ENCODE measurements at regions not wholly inside any gene's neighbourhood (a gene's known extent, or its start where the extent isn't known, plus 50 kb on each side); places are given as distances from the start of the nearest gene placed in this dataset.

DNA sequence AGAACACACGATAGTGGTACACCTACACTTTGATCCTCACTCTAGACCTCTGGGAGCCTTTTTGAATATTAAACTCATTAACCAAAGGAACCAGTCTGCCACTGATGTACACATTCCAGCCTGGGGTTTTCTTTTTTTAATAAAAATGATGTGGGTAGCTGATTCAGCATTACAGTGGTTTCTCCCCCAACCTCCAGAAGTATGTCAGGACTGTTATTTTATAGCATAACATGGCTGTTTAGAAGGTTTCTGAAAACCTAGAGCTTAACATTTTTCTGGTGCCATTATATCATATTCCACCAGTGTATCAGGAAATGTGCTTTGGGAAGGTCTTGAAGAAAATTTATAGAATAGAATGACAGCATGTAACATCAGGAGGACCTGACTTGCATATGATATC, 540.9 kb upstream of the WWC1 start:
- DNase-seq, result no peak

DNA sequence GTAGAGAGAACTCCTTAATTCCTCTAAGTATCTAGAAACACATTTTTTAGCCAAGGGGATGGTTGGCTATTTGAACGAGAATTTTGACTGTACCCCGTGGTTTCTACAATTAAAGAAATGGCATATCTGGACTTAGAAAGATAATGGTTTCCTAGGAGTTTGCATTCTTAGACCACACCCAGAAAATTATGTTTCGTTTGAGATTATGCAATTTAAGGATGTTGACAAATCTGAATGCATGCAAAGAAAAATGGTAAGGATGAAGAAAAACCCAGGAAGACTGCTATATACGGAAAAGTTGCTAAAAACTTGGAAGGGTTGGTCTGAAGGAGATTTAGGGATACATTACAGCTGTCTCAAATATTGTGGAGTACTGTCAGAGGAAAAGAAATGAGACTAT, 538.5 kb upstream of the WWC1 start:
- DNase-seq, result no peak

DNA sequence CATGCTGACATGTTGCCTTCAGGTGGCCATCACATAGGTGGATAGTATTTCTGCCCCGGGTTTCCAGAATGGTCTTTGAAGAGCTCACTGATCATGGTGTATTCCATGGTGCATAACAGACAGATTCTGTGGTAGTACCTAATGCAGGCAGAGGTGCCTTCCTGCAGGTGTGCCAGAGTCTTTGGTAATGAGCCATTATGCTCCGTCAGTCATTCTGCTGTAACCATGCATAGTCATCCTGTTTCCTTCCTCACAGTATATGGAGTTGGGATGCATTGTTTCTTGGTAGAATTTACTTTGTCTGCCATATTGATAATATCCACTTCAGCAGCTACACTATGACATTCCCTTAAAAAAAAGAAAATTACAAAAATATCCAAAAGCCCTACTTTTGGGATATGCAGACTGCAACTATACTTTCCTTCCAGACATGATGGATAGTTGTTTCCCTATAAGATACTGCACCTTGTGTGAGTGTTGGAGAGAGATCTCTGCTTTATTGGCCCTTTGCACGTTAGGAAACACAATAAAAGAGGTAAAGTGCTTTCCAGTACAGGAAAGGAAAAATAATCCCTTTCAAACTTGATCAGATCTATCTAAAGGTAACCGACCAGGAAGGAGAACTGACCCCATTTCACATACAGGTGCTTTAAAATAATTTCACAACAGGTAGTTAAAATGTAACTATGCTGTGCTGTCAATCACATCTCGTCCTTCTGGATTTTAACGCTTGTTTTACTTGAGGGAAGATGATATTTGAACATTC, 537.5 kb upstream of the WWC1 start:
- DNase-seq, result no peak

DNA sequence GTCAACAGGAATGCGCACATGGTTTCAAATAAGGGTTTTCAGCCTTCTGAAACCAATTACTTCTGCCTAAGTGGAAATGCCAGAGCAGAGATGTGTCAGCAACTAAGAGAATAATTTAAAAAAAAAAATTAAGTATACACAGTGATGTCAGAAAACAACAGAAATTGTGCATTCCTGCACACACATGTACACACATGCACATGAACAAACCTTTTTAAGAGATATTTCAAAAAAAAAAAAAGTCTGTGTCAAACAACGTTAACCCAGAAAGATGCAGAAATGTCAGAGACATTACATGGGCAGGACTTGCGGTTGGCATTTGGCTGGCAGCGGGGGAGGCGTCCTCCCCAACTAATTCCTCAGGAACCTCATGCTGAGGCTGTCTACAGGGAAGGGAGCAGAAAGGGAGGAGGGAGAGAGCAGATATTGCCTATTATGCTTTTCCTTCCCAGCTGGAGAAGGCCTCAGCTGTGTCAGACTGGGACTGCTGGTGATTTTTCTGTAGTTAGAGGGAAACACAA, 536.9 kb upstream of the WWC1 start:
- DNase-seq, result no peak

DNA sequence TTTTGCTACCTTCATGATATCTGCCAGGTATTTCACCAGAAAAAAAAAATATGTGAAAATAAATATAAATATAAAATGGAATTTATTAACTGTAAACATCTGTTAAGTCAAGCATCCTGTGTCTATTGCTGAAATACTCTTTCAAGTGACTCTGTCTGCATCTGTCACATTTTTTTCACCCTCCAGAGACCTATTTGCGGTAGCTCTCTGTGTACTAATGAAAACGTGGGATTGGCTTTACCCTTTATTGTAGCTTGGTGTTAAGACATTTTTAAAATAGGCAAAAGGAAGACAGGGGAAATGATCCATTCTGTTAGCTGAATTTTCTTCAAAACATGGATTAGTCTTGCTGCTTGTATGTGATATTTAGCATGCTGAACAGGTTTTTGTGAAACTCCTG, 536.0 kb upstream of the WWC1 start:
- DNase-seq, result no peak

DNA sequence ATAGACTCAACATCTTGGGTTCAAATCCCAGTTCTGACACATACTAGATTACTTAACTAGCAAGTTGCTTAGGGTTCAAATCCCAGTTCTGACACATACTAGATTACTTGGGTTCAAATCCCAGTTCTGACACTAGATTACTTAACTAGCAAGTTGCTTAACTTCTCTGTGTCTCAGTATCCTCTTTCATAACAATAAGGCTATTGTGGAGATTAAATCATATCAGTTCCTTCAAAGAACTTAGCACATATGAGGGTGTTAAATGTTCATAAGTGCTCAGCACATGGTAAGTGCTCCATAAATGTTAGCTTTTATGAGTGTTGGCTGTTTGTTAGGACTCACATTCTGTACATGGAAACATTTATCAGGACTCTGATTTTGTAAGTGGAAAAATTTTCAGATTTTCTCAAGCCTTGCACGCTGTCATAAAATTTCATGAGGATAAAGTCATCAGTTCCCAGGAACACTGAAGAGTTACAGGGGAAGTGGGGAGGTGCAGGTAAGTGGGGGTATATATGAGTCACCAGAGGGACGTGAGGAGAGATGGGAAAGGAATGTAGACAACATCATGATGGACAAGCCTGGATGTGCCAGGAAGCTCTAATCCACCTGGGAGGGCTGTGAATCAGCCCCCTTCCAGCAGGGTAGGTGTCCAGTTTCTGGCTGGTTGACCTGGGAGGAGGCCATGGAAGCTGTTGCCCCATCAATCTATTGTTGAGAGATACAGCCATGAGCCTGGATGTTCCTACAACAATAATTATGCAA, 532.2 kb upstream of the WWC1 start:
- DNase-seq, result no peak

DNA sequence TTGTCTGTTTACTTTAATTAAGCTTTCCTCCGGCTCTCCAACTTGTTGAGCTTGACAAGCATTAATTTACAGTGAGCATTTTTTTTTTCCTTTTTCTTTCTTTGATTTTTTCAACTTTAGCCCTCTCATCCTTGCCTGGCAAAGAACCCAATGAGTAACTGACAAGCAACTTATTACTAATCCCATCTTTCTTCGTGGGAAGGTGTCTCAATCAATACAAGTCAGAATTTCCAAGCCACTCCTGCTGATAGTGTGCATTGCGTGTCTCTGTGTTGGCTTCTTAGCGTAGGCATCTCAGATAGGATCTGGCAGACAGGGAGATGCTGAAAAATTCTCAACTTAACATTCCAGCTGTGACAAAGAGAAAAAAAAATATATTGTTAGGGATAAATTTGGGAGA, 527.7 kb upstream of the WWC1 start:
- no peak for DNase-seq

DNA sequence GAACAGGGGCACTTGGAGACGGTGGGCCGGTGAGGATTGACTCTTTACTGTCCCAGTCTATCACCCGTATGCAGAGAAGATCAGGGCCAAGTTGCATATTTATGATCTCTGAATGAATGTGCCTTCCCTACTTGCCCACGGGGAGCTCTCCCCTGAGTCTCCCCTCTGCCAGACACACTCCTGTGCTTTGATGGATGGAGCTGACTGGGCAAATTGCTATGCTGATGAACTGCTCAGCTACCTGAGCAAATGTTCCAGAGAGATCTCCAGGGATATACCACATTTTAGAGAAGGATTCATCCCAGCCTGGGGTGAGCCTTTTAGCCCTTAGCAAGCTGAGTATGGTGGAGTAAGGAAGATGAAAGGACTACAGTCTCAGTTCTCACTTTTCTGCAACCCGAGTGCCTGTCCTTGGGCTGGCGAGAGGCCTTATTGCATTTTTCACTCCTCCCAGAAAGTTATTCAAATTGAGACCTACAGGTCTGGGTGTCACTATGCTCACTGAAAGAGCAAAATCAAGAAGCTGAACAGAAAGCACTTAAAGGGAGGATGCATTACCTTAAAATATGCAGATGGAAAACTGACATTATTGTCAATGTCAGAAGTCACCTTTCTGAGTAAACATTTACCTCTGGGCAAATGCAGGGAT, 526.7 kb upstream of the WWC1 start:
- DNase-seq, result no peak

DNA sequence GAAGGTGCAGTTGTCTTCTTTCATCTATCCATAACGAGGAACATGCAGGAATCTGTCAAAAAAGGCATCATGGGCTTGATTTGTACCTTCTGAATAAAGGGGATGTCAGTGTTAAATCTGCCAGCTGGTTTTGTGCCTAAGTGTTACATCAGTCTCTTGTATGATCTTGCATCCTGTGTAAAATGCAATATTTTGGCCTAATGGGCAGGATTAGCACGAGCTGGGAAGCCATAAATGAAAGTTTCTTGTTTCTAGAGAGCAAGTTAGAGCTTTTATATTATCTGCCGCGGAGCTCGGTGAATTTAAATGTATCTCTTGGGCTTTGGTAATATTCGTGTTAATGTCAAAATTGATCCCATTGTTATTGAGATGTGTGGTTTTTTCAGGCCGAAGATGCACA, 526.1 kb upstream of the WWC1 start:
- DNase-seq, result no peak

DNA sequence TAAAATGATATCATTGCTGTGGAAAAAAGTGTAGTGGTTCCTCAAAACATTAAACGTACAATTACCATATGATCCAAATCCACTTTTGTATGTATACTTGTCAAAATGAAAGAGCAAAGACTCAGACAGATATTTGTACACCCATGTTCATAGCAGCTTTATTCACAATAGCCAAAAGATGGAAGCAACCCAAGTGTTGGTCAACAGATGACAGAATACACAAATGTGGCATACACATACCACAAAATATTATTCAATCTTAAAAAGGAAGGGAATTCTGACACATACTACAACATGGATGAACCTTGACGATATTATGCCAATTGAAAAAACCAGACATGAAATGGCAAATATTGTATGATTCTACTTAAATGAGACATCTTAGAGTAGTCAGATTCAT, 524.5 kb upstream of the WWC1 start:
- DNase-seq, result no peak

DNA sequence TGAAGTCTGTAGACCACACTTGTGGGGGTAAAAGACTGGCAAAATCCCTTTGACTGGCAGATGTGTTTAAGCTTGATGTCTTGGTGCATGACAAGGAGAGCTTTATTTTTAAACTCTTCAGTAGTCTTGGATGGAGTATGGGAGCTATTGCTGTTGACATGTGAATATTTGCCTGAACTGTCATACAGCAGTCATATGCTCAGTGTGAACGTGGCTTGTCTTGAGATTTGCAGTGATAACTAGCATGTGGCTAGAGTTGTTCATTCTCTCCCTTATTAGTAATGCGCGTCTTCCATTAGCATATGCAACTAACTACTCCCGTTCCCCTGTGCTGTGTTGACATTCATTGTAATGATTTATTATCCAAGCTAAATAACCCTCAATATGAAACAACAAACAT, 523.6 kb upstream of the WWC1 start:
- no peak for DNase-seq

DNA sequence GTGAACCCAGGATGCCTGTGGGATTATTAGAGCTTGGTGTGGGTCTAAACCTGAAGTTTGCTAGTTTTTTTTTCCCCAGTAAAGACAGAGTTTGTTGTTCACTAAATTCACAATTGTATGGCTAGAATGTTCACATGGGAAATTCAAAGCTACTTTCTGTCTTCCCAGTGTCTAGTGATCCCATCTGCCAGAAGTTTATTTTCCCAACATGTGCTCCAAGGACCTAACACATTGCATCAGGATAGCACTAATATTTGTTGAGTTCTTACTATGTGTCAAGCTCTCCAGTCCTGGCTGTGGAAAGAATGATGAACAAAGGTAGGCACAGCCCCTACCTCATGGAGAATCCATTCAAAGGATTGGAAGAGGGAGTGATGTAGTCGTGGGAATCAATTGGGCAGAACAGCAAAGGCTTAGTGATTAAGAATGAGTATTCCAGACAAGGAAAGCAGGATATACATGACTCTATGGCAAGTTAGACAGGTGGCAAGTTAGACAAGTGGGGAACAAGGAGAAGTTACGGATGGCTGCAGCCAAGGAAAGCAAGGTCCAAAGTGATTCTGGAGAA, 521.5 kb upstream of the WWC1 start:
- DNase-seq, result no peak

DNA sequence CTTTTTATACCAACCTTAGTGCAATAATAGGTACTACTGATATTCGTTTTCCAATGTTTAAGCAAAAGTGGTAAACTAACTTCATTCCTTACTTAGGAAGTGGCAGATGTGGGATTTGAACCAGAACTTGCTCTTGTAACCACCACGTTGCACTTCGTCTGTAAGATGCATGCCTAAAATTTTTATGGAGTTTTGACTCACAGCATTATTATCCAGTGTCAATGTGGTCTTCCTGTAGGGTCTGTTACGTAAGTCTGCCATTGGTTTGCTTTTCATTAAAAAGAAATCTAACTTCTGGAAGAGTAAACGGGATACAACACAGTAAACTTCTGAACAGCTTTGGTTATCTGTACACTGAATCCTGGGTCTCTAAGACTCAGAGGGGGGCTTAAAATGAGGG, 521.0 kb upstream of the WWC1 start:
- no peak for DNase-seq

DNA sequence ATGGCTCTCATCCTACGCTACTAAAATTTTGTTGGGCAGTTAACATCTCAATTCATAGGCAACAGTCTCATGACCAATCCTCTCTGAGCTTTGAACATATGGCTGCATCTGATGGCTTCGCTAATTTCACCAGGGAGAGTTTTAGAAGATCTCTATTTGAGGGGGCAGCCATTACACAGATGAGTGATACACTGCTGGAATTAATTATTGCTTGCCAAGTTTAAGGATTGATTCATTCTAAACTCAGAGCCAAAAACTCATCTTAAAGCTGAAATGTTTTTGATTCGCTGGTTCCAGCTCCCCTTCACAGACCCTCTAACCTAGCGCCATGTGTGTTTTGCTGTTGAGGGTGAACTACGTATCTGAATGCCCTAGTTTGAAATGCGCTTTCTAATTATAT, 519.9 kb upstream of the WWC1 start:
- no peak for DNase-seq

DNA sequence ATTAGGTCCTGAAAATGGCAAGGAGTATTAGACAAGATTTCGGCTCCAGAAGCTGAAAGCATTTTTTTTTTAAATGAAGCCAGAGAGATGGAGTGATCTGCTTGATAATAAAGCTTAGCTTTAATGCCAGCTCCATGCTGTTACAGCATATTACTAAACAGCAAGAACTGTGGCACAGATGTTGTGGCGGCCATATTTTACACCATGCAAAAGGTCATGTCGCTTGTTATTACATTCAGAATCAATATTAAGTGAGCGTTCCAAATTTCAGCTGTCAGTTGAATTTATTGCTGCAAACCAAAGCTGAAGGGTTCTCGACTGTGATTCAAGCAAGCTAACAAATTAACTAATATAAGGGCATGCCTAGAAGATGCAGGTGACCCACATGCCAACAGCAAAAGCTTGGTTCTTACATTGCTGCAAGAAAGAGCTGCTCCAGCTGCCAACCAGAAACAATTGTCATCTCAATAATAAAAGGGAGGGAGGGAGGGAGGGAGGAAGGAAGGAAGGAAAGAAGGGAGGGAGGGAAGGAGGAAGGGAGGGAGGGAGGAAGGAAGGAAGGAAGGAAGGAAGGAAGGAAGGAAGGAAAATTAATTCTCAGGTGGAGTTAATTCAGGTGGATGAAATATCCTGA, 517.7 kb upstream of the WWC1 start:
- no peak for DNase-seq

DNA sequence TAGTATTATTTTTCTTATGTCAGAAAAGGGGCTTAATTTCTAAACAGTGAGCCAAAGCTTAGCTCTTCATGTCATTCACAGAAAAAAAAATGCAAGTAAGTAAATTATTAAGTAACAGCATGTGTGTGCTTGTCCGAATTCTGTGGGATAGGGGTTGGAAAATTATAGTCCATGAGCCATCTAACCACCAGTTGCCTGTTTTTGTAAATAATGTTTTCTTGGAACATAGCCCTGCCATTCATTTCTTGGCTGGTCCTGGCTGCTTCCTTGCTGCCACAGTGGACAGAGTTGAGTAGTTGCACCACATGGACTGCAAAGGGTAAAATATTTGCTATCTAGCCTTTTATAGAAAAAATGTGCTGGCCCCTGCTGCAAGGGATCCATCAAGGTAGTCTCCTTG, 513.7 kb upstream of the WWC1 start:
- DNase-seq, result no peak

DNA sequence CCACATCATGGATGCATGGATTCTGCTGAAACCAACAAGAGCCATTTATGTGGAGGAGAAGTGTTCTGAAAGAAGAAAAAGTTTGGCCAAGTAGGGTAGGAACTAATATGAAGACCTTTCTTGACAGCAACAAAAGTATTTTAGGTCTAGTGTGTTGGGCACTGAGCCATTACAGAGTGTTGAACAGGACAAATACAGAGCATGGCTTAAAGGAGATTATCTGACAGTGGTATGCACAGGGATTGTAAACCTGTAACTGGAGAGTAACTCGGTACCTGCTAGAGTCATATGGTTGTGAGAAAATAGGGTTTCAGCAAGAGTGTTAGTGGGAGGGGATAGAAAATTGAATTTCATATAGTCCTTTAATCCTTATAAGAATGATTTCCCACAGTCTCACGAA, 513.2 kb upstream of the WWC1 start:
- no peak for DNase-seq

DNA sequence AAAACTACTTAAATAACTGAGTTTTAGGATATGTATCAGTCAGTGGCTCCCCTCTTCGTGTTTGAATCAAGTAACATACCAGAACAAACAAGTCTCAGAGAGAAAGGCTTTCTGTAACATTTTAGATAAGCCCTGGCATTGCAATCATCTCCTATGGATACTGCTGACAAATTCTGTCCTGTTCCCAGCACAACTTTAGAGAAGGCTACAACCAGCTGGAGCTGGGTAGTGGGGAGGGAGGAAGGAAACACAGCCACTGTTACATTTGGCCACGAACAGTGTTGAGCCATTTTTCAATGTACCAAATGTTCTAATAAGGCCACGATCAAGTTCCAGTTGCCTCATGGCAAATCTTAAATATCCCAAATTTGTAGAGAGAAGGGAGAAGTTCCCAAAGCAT, 511.8 kb upstream of the WWC1 start:
- no peak for DNase-seq

DNA sequence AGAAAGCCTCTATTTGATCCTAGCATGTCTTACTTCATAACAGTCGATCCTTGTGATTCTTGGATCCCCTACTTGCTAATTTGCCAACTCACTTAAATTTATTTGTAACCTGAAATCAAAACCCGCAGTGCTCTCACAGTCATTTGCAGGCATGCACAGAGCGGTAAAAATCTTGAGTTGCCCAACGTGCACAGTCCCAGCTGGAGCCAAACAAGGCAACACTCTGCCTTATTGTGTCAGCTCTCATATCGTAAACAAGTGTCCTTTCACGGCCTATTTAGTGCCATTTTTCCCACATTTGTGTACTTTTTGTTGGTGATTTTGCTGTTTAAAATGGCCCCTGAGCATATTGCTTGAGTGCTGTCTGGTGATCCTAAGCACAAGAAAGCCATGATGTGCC, 511.3 kb upstream of the WWC1 start:
- DNase-seq, result no peak

DNA sequence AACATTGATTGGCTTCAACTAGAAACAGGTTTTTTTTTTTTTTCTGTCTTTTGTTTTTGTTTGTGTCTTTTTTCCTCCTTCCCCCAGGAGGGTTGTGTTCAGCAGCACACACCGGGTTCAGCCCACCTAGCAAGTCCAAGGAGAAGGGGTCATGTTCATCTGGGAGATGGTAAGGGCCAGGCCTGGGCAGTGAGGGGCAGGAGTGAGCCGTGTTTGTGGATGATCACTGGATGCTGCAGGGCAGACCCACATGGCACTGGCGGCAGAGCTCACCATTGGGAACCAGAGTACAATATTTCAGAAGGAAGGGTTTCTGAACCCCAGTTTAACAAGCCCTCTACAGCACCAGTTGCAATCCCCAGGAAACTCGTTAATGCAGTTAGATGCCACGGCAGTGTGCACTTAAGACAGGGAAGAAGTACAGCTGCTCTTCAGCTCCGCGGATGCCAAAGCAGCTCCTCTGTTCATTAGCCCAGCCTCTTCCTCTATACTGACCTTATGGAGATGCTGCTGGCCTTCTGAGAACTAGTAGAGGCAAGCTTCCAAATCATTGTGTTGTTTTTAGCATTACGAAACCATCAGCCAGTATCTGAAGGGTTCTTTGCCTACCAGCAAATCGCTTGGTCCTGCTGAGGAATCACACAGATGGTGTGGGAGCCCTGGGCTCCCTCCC, 508.2 kb upstream of the WWC1 start:
- no peak for DNase-seq

DNA sequence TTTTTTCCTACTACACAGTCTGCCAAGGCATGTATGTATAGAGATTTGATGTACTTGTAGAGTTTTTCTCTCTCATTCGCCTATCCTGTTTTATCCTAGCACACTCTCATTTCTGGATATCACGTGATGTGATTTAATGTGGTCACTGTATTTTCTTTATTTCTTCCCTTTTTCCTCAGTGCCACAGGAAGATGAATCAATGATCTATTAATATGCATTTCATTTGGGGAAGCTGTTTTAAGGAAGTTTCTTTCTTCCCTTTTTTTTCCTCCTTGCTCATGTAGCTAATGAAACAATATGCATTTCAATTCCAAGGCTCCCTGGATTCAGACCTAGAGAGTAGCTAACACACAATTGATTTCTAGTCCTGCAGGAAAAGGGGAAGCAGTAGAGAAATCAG, 506.3 kb upstream of the WWC1 start:
- DNase-seq, result no peak

DNA sequence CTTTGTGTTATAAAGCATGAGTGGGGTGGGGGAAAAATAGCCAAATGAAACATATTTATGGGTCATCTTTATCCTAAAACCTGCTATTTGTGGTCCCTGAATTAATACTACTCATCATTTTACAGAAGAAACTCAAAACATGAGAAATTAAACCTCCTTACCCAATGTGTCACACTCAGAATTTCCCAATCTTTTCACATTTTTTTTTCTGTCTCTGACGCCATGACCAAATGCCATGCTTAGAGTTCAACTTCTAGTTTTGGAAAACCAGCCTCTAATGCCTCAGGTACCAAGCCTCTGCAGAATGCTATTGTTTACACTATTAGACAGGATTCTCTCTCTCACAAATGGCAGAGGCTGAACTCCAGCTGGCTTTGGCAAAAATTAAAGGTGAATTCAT, 505.5 kb upstream of the WWC1 start:
- DNase-seq, result no peak

All from muscle of arm (tissue), 1 donor.